A673 (cell line): ENCODE measurements at regions not wholly inside any gene's neighbourhood (a gene's known extent, or its start where the extent isn't known, plus 50 kb on each side); places are given as distances from the start of the nearest gene placed in this dataset.
"Not testable (repeated sequence)": the region's sequence is repeated elsewhere in the genome, so short reads cannot be mapped to it uniquely, and the experiment has no call there.

ENCODE experiments used
- BruUV-seq: library from RNA; stranded (reverse); fragments of 400-500 nt; replicated peaks from 2 replicates; lab custom pipeline; 2021; lab: Mats Ljungman, UMichigan
- CTCF ChIA-PET: fragments of 300-600 bp; sonication (Branson Sonifier 250); formaldehyde crosslinking; loops from one replicate; lab custom pipeline; 2022; ENCODE audit warnings: antibody characterized with exemption; lab: Charles Lee
- POLR2A ChIA-PET: fragments of 300-600 bp; sonication (Branson Sonifier 250); formaldehyde crosslinking; loops from one replicate; lab custom pipeline; 2022; ENCODE audit warnings: antibody characterized with exemption; ENCODE audit not compliant: low non-redundant PET; lab: Charles Lee
- DNase-seq: peaks from one replicate; pipeline ENCODE4 v3.0.0-alpha.2; 2015; ENCODE audit warnings: low spot score
- H3K27ac ChIP-seq: fragments of 200-600 bp; sonication (generic); 2 replicates; pipeline ENCODE4 v1.5.1; 2016; ENCODE audit warnings: mixed run types, low read depth, mild to moderate bottlenecking, mixed read lengths, antibody characterized with exemption, low read length; ENCODE audit not compliant: poor library complexity, severe bottlenecking
- H3K27me3 ChIP-seq: fragments of 200-600 bp; sonication (generic); replicated peaks from 2 replicates; pipeline ENCODE4 v1.6.1; 2017; ENCODE audit warnings: mixed run types, low read depth, mild to moderate bottlenecking, mixed read lengths, antibody characterized with exemption, low read length; ENCODE audit not compliant: insufficient read depth, poor library complexity
- H3K36me3 ChIP-seq: fragments of 200-600 bp; sonication (generic); 2 replicates; pipeline ENCODE4 v1.6.1; 2016; ENCODE audit warnings: mixed run types, mild to moderate bottlenecking, mixed read lengths, antibody characterized with exemption, low read length; ENCODE audit not compliant: insufficient read depth, poor library complexity, severe bottlenecking
- H3K4me1 ChIP-seq: fragments of 200-600 bp; sonication (generic); 2 replicates; pipeline ENCODE4 v1.6.1; 2017; ENCODE audit warnings: mixed run types, mild to moderate bottlenecking, mixed read lengths, antibody characterized with exemption, low read length; ENCODE audit not compliant: insufficient read depth, poor library complexity, severe bottlenecking
- H3K4me3 ChIP-seq: fragments of 200-600 bp; sonication (generic); 2 replicates; pipeline ENCODE4 v1.5.1; 2016; ENCODE audit warnings: low read depth, mixed run types, mild to moderate bottlenecking, mixed read lengths, low read length; ENCODE audit not compliant: poor library complexity, severe bottlenecking
- H3K9me3 ChIP-seq: fragments of 200-600 bp; sonication (generic); 2 replicates; pipeline ENCODE4 v1.6.1; 2016; ENCODE audit warnings: mixed run types, low read depth, mild to moderate bottlenecking, mixed read lengths, antibody characterized with exemption, low read length; ENCODE audit not compliant: poor library complexity, severe bottlenecking
- CTCF ChIP-seq: fragments of 300-800, 200-600 bp; sonication (generic); conservative IDR thresholded peaks from 2 replicates; pipeline ENCODE4 v1.5.1; 2017; ENCODE audit warnings: low read depth, mild to moderate bottlenecking, antibody characterized with exemption, low read length, moderate library complexity, mixed read lengths
- EZH2 ChIP-seq: fragments of 200-600 bp; sonication (generic); IDR thresholded peaks from 2 replicates; pipeline ENCODE4 v1.6.1; 2017; ENCODE audit warnings: borderline replicate concordance, low read depth, mild to moderate bottlenecking, mixed read lengths, antibody characterized with exemption, low read length; ENCODE audit not compliant: poor library complexity, severe bottlenecking
- intact Hi-C: fragments of 100-400 bp; cut with micrococcal nuclease; formaldehyde crosslinking; loops from one replicate; pipeline ENCODE4 v1.10.0; 2022; ENCODE audit not compliant: unreplicated experiment

DNA sequence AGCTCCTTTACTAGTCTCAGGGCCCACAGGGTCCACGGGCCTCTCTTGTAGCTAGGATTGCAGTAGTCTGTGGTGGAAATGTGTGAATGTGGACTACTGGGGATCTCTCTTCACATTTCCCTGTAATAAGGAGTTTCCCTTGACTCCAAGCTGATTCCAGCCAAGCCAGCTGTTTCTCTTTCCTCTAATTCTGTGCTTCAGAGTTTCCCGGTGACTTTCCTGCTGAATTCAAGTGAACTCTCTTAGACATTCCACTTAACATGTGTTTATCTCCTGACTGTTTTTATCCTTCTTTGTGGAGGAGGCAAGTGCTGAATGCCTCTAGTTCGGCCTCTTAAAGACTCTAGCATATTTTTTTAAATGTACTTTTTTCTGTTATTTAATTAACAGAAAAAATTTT is 354.0 kb upstream of the RGS18 start:
- intact Hi-C loops: no loop called here
- no TSS peak for BruUV-seq
- POLR2A ChIA-PET: no interaction called here

GRCh38 chr1:191813593-191813992 is 344.7 kb upstream of the RGS18 start:
- BruUV-seq, H3K4me1 ChIP-seq, H3K27me3 ChIP-seq, CTCF ChIA-PET, H3K27ac ChIP-seq, H3K4me3 ChIP-seq, H3K9me3 ChIP-seq, POLR2A ChIA-PET, H3K36me3 ChIP-seq, intact Hi-C loops: not testable (repeated sequence)
- peak; percentile 17 for DNase-seq

More for the DNA sequence above, 354.0 kb upstream of the RGS18 start:
- TF ChIP-seq EZH2 (no peak), CTCF (no peak)
- Histone ChIP-seq H3K27ac (no peak overlapping the region), H3K4me1 (no peaks in the 10 kb centered on the region), H3K36me3 (no peaks in the 10 kb centered on the region), H3K27me3 (no peaks in the 10 kb centered on the region), H3K9me3 (no peaks in the 10 kb centered on the region), H3K4me3 (no peak overlapping the region)
- CTCF ChIA-PET: no interaction called here
- no peak for DNase-seq

- TF ChIP-seq CTCF (no peak), EZH2 (no peak)
- Histone ChIP-seq H3K36me3 (no peaks in the 10 kb centered on the region), H3K27me3 (no peaks in the 10 kb centered on the region), H3K4me3 (no peak overlapping the region), H3K9me3 (peaks cover 4% of the 10 kb centered on the region), H3K4me1 (no peaks in the 10 kb centered on the region), H3K27ac (no peak overlapping the region)
- no peak for DNase-seq
- BruUV-seq: no TSS peak
- CTCF ChIA-PET: no interaction called here
- POLR2A ChIA-PET: no interaction called here
- intact Hi-C loops: no loop called here
Observed at GRCh38 chr1:191818198-191818597, 340.1 kb upstream of the RGS18 start.

- POLR2A ChIA-PET: no interaction called here
- H3K27ac ChIP-seq: no peak overlapping the region
- CTCF ChIA-PET: no interaction called here
- peak; percentile 50 for DNase-seq
- intact Hi-C loops: no loop called here
- no peaks in the 10 kb centered on the region for H3K4me1 ChIP-seq
- BruUV-seq: no TSS peak
- no peaks in the 10 kb centered on the region for H3K9me3 ChIP-seq
- no peak overlapping the region for H3K4me3 ChIP-seq
- H3K27me3 ChIP-seq: no peaks in the 10 kb centered on the region
- H3K36me3 ChIP-seq: no peaks in the 10 kb centered on the region
- TF ChIP-seq CTCF (peak; percentile 24; the same call in 1 of the 2 replicates), EZH2 (no peak)
Observed at GRCh38 chr1:191831572-191831971, 326.7 kb upstream of the RGS18 start.
